GM12874 (cell line): ENCODE measurements at regions not wholly inside any gene's neighbourhood (a gene's known extent, or its start where the extent isn't known, plus 50 kb on each side); places are given as distances from the start of the nearest gene placed in this dataset.

Experiments used
- TF ChIP-seq, protein P1 (sequence below): IDR thresholded peaks from 2 replicates; pipeline ENCODE4 v1.5.1; 2011; ENCODE audit warnings: low read depth, mild to moderate bottlenecking, control low read depth, low read length, moderate library complexity; ENCODE audit not compliant: insufficient read depth

DNA sequence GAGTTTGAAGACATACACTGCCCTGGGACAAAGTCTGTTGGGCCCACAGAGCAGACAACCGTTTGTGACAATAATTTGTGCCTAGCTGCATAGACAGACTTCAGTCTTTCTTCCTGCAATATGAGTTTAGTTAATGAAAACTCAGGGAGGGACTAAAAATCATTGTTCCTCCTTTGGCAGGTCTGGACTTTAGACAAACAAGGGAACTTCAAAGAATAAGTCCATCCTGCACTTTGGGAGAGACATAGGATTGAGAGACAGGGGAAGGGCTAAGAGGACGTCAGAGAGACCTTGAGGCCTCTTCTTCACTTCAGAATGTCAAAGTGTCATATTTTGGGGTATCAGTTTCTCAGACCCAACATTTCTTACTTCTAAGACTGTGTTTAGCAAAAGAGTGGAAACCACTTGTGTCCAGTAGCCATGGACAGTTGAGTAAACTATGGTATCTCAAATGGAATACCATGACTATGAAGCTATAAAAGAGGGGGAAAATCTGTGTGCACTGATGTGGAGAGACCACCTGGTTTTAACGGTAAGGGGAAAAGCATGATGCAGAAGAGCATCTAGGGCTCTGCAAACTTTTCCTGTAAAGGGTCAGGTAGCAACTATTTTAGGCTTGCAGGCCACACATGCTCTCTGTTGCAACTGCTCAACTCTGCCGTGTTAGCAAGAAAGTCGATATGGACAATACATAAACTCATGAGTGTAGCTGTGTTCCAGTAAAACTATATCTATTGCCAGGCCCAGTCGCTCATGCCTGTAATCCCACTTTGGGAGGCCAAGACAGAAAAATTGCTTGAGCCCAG is 217.8 kb upstream of the SH3BP4 start:
- TF ChIP-seq, protein P1, sequence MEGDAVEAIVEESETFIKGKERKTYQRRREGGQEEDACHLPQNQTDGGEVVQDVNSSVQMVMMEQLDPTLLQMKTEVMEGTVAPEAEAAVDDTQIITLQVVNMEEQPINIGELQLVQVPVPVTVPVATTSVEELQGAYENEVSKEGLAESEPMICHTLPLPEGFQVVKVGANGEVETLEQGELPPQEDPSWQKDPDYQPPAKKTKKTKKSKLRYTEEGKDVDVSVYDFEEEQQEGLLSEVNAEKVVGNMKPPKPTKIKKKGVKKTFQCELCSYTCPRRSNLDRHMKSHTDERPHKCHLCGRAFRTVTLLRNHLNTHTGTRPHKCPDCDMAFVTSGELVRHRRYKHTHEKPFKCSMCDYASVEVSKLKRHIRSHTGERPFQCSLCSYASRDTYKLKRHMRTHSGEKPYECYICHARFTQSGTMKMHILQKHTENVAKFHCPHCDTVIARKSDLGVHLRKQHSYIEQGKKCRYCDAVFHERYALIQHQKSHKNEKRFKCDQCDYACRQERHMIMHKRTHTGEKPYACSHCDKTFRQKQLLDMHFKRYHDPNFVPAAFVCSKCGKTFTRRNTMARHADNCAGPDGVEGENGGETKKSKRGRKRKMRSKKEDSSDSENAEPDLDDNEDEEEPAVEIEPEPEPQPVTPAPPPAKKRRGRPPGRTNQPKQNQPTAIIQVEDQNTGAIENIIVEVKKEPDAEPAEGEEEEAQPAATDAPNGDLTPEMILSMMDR, result no peak

DNA sequence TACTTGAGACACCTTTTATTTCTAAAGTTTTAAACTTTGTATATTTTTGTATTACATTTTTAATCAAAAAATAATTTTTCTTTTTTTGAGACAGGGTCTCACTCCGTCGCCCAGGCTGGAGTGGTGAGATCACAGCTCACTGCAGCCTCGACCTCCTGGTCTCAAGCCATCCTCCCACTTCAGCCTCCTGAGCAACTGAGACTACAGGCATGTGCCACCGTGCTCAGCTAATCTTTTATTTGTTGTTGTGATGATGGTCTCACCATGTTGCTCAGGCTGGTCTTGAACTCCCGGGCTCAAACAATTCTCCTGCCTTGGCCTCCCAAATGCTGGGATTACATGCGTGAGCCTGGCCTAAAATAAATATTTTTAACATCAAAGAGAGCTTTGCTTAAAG is 218.7 kb upstream of the SH3BP4 start:
- TF ChIP-seq, protein P1, result no peak

DNA sequence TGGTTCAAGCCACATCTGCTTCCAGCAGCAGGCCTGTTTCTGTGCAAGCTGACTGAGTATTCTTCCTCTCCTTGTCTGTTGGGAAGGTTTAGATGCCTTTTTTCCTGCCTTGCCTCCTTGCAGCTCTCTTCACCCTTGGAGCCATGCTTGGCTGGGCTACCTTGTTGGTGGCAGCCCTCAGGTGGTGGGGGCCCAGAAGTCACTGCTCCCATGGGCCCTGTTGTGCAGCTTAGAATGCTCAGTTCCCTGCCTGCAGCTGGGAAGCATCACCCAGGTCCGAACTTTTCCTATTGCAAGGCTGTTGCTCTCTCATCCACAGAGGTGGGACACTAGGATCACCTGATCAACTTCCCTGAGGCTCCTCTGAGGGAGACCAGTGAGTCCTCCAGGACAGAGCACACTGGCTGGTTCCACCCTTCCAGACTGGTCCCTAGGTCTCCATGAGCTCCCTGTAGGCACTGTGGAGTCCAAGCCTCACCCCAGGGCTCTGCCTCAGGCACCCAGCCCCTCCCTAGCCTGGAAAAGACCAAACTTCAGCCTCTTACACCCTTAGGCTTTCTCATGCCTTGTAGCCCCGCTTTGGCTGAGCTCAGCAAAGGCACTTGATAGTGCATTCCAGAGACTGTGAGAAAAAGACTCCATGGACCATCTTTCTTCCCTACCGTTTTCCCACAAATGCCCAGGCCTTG is 219.3 kb upstream of the SH3BP4 start:
- TF ChIP-seq, protein P1, result no peak

DNA sequence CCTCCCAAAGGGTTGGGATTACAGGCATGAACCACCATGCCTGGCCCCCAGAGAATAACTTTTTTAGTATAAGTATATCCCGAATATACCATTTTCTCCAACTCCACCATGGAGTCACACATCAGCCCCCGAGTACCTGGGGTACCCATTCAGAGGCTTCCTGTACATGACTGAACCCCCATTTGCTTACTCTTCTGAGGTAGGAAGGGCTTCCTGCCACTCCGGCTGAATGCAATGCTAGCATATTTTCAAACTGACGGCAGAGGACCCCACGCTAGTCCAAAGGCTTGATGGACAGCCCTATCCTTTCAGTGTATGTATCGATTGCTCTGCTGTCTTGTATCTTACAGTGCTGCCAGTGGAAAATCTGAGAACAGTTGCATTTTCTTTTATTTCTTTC is 220.6 kb upstream of the SH3BP4 start:
- TF ChIP-seq, protein P1, result no peak

DNA sequence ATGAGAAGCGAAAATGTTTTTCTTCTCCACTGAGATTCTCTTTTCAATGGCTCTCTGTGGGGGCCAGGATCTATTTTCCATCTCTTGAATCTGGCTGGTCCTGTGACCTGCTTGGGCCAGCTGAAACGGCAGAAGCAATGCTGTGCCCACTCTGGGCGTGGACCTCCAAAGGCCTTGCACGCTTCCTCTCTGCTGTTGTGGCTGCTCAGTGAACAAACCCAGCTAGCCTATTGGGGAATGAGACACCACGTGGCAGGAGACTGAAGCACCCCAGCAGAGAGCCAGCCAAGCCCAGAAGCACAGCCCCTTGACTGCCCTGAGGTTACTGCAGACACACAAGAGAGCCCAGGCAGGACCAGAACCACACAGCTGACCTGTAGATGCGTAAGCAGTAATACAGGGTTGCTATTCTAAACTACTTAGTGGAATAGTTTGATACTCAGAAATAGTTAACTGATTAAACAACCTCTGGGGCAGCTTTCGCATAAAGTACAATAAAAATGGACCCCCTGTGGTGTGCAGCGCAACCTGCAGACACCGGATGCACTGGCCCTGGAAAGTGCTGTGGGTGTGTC is 221.7 kb upstream of the SH3BP4 start:
- TF ChIP-seq, protein P1, result no peak

DNA sequence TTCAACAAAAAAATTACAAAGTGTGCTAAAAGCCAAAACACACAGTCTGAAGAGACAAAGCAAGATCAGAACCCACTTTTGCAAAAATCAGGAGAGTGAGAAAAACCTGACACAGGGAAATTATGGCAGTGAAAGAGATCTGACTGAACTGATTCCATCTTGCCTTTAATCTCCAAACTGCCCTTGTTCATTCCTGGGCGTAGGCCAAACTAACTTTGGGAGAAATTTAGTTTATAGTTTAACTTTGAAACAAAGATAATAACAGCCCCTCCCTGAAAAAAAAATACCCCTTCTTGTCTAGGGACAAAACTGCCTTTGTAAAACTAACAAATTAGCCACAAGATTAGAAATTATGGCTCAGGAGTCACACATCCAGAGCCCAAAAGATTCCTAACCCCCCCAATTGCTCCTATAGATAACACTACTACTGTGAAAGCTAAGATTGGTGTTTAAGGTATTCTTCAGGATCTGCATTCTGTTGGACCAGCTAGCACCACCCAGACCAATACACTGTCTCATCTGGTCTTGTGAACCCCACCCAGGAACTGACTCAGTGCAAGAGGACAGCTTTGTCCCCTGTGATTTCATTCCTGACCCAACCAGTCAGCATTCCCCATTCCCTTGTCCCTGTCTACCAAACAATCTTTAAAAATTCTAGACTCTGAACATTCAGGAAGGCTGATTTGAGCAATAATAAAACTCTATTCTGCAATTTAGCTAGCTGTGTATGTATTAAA is 226.1 kb upstream of the SH3BP4 start:
- TF ChIP-seq, protein P1, result no peak

DNA sequence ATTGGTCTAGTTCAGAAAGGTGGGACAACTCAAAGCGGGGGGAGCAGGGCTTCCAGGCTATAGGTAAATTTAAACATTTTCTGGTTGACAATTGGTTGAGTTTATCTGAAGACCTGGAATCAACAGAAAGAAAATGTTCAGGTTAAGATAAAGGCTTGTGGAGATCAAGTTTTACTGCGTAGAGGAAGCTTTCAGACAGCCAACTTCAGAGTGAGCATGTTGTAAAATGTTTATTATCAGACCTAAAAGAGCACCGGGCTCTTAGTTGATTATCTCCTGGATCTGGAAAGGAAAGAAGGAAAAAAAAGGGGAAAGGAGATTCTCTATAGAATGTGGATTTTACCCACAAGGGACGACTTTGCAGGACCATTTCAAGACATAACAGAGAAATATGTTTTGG is 227.0 kb upstream of the SH3BP4 start:
- TF ChIP-seq, protein P1, result no peak
